GM19324 (cell line): ENCODE measurements at regions not wholly inside any gene's neighbourhood (a gene's known extent, or its start where the extent isn't known, plus 50 kb on each side); places are given as distances from the start of the nearest gene placed in this dataset.

Source experiments
- ATAC-seq: cut with Tn5 transposase; IDR thresholded peaks from one replicate; pipeline ENCODE4 v1.9.1; 2021; ENCODE audit warnings: mild to moderate bottlenecking, moderate library complexity; ENCODE audit not compliant: unreplicated experiment, low FRiP score

DNA sequence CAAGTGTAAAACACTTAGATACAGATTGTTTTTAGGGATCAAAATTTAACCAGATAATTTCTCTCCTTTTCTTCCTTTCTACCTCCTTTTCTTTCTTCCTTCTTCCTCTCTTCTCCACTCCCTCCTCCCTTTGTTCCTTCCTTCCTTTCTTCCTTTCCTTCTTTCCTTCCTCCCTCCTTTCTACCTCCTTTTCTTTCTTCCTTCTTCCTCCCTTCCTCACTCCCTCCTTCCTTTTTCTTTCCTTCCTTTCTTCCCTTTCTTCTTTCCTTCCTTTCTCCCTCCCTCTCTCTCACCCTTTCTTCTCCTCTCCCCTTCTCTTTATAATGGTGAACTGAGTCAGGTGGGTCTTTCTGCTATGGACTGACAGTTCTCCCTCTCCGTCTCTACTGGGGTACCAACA, 397.5 kb upstream of the CDH11 start:
- no peak for ATAC-seq

DNA sequence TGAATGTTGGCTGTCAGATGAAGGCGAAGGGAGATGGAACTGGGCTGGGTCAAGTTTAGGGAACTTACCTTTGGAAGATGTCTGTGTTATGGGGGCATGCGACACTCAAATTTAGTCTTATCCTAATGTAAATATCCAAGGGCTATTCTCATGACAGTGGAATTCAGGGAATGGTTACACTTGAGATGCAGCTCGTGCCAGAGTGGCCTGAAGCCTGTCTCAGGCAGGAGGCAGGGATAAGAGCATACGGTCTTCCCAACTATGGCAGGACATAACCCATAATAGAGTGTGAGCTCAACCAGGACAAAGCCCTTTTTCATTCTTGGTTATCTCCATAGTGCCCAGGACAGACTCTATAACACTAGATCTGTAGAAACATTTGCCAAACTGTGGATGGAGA, 393.3 kb upstream of the CDH11 start:
- ATAC-seq, result no peak

DNA sequence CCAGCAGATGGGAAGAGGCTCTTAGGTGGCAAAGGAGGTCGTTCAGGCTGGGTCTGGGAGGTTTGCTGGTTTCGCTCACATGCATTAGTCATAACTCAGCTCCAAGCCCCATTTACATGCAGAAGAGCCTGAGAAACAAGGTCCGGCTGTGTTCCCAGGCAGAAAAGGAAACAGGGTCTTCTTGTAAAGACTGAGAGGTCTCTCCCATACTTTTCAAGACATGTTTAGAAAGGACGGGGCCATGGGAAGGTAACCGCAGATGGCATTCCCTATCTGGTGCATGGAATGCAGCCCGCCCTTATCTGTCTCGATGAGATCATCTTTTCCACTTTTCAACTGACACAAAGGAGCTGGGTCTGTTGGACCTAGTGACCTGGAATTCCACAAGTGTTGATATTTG, 389.0 kb upstream of the CDH11 start:
- no peak for ATAC-seq

DNA sequence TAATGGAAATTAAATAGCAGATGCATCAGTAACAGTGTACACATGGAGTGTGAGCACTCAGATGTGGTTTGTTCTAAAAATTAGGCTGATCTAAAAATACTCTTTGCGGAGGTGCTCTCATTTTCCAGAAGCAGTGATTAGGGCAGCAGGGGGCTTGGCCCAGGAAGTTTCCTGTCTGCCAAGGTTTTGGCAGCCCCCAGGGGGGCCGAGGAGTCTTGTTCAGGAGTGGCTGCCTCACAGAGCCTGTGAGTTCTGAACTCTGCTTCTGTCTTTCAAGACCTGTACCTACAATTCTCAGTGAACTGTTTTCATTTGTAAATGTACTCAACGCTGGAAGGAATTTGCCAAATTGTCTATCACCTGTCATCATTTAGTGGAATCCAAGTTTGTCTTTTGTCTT, 388.4 kb upstream of the CDH11 start:
- no peak for ATAC-seq

DNA sequence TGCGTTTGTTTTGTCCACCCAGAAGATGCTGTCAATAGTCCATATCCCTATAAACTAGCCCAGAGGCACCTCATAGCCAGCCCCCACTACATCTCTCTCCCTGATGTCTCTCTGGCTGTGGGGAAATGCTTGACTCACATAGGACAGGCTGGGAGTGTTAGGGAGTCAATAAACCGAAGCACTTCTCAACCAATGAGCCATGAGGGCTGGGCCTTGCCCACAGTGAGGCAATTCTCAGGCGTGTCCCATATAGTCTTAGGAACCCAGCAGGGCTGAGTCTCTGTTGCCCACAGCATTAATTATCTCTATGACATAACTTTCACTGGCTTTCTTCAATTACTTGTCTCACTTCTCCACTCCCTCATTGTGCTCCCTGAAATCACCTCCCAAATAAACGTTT, 387.3 kb upstream of the CDH11 start:
- no peak for ATAC-seq

DNA sequence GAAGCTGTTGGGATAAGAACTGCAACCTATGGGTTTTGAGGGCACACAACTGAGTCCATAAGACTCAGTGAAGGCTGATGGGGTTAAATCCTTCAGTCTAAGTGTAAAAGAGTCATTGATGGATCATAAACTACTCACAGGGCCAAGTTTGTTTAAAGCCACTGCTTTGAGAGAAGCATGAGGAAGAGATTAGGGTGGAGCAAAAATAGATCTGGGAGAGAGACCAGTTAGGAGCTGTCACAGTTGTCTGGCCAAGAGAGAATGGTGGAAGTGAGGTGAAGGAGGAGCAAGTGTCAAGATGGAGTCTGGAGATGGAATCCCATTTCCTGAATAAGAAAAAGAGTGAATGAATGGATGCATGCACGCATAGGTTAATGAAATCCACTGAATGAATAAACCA, 379.1 kb upstream of the CDH11 start:
- ATAC-seq, result no peak

DNA sequence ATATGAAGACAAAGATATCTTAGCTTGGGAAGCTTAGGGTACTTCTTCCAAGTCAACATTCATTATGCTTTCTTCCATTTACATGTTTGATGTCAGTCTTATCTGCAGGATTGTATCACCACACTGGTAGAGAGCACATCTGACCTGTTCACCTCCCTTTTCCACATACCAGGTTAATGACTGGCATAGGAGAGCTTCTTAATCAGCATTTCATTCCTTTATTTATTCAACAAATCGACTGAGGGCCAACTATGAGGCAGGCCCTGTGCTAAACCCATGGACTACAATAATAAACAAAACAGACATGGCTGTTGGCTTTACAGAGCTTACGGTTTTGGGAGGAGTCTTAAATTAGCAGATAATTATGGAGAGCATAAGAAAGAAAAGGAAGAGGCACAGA, 378.1 kb upstream of the CDH11 start:
- ATAC-seq, result no peak

DNA sequence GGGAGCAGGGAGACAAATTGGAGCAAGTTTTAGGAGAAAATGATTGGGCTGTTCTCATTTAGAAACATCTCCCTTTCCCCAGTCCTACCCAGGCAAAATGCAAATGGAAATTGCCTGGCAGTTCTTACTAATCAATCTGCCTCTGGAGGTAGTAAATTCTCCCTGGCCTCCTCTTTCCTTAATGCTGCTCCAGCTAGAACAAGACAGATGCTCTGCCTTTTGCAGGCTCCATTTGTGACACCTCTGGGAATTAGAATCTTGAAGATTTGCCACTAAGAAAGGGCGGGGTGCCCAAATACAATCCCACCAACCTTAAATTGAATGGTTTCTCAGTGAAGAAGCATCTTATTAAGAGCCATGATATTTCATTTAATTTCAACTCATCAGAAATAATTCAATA, 377.7 kb upstream of the CDH11 start:
- no peak for ATAC-seq

DNA sequence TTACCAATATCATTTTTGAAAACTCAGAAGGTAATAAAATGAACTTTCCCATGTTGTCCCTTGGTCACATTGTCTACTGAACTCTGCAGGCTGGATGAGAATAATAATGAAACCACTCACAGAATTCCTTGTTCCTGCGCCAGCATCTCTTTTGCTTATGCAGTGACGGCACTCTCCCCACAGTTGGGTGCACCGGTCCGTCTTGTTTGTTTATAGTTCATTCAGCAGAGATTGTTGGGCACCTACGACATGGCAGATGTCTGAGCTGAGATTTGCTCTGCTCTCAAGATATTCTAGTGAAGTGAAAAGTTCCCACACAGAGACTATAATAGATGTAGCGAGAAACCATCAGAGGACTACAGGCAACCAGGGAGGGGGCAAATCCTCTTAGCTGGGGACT, 375.7 kb upstream of the CDH11 start:
- no peak for ATAC-seq

DNA sequence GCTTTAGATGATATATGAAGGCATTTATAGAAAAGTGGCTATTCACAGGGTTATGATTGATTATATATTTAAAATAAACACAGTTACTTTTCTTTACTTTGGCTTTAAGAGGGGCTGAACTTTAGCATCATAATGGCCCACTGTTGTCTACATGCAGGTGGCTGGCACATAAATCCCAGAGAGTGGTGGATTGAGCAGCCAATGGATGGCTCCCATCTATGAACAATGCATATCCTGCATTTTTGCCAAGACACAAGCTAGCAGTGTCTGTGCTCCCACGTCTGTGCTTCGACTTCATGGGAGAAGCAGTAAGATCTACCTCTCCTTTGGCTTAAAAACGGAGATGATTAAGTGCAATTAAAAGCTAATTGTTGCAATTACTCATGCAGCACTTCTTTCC, 373.2 kb upstream of the CDH11 start:
- ATAC-seq, result no peak

DNA sequence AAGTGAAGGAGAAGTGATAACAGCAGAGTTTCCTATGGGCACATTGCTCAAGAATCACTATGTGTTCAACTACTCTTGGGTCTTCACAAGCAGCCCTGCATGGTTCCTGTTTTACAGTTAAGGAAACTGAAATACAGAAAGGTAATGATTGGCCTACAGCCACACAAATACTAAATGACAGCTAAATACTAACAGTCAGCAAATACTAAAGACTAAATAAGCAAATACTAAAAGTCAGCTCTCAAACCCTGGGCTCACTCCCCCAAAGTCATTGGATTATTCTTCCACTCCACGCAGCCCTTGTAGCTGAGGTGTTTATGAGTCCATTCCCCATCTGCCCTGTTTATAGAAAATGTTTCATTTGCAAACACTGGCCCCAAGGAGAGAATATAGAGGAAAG, 372.7 kb upstream of the CDH11 start:
- no peak for ATAC-seq

DNA sequence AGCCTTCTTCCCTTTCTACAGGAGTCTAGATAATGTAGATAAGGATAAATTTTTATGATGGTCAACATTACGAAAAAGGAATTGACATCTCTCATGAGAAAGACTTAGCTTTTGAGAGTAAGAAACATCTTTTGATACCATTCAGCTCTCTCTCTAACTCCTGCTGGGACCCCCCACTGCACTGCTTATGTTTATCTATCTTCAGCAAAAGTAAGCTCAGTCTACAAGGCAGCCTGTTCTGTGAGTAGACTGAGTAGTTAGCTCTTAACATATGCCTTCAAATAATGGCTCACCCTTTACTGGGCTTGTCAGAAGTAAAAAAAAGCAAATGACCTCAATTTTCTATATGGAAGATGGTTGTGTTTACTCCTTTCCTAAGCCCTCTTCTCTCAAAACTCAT, 372.2 kb upstream of the CDH11 start:
- ATAC-seq, result no peak

DNA sequence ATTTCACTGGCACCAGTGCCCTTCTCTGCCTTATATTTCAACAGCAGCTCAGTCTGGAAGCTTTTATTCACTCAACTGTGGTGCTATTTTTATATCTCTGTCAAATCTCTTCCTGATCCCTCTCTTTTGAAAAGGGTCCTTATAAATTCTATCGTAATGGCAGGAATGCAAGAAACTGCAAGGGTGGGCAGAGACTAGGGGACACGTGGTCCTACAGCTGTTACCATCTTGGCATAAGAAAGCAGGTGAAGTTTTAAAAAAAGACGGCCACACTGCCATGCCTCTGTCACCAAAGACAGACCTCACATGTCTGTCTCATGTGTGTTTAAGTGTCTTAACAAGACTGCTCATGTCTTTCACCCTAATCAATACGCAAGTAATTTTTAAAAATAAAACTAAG, 368.4 kb upstream of the CDH11 start:
- no peak for ATAC-seq

DNA sequence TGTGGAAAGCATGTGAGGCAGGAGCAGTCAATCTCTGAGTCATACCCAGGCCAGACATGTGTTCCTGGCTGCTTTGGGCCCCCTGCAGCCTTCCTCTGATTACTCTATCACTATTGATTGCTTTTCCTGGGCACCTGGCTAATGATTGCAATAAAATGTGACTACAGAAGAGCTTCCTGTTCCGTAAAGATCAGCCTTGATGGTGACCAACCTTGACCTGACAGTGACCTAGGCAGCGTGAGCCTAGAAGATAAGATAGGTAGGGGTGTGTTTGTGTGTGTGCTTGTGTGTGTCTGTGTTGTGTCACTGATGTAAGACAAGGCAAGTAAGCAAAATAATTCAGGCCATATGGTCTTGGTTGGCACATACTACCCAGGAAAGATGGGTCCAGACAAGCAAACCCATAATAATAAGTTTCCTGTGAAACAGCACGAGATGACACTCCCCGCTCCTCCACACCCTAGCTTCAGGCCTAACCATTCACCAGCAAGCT, 367.7 kb upstream of the CDH11 start:
- no peak for ATAC-seq

DNA sequence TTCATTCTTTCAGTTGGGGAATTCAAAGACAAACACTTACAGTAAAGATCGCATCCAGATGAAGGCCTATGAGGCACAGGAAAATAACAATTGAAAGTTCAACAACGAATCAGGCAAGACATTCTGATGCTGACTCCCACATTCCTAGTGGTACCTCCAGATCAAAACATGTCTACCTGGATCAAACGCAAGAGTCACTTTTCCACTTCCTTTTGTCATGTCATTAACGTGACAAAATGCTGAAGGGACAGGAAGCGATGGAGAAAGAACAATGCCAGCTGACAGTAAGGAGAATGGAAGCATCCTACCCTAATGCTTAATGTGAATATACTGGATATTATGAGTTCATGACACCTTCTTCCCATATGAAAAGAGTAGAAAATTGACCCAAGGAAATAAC, 365.4 kb upstream of the CDH11 start:
- no peak for ATAC-seq

DNA sequence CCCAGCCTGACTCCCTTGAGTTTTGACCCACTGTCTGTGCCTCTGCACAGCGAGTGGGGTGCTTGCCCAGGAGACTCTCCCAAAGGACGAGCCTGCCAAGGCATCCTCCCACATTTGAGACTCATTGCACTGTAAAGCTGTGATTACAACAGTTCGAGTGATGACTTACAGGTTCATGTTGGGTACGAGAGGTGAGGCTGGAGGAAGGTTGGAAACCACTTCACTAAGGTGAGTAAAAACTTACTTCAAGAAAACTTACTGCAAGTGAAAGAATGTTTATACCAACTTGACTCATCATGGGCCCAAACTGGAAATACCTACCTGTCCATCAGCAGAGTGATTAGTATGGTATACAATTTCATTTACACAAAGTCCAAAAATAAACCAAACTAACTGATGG, 360.1 kb upstream of the CDH11 start:
- no peak for ATAC-seq

DNA sequence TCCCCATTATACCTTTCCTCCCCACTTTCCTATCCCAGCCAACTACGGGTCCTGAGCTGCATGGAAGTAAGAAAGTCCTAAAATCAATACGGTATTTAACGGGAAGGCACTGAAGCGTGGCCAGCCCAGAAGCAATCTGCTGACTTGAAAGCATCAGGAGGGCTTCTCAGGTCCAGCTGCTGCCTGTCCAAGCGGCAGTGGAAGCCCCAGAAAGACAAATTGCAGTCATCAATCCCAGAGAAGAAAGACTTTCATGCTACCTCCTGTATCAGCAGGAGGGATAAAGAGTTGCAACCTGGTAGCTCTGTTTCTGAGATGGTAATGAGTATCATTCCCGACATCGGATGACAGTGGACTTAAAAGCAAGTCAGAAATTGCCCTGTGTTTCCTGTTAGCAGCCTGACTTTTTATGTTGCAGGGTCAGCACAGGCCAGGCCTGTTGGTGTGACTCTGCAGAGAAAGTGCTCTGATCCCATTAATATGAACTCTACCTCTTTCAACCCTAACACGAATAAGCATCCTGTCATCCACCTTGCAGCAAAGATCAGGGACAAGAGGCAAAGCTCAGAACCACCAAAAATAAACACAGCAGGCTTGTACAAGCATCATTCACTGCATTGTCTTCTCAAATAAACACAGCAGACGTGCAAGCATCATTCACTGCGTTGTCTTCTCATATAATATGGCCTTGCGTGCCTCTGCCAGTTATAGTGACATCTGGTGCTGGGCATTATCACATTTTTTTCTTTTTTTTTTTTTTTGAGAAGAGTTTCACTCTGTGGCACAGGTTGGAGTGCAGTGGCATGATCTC, 358.6 kb upstream of the CDH11 start:
- no peak for ATAC-seq

DNA sequence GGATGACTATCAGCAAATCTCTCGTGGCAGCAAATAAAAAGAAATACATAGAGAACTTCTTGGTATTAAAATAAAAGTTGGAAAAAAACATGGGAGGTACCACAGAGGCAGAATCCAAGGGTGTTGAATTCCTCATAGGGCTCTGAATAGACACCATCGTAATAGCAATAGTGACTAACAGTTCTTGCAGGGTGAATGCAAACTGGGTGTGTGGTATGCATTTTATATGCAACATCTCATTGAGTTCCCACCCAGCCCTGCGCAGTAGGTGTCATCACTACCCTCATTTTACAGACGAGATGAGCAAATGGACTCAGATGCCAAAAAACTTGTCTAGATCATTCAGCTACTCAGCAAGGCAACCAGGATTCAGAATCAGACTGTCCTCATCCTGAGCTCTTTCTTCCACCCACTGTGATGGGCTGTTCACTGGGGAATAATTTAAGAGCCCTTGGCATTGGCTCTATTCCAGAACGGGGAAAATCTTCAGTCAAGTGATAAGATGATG, 354.6 kb upstream of the CDH11 start:
- ATAC-seq, result no peak

DNA sequence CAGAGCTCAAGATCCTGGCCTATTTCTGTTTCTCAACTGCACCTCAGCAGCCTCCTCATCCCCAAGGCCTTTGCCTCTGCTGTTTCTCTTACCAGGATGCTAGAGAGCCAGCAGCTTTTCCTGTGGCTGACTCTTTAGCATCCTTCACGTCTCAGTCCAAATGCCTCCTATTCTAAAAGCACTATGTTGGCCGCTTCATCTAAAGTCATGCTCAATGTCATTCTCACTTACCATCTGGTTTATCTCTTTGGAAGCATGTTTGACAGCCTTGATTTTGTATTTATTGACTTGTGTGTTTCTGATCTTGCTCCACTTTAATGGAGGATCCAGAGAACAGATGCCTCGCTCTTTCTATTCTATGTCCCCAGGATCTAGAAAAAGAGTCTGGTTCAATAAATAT, 351.8 kb upstream of the CDH11 start:
- ATAC-seq, result no peak

DNA sequence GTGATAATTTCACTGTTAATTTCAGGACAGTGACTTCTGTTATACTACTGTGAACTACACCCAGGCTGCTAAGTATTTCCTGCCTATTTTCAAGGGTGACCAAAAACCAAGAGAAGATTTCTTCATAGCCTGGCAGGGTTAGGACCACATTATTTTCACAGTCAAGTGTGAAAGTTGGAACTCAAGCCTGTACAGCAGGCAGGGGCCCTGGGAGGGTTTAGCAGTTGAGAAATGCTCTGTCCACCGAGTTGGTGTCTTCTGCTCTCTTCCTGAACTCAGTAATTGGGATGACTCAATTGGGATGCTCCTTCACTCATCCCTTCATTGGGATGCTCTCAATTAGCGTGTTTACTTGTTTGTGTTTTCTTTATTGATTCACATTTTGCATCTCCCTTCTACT, 347.3 kb upstream of the CDH11 start:
- ATAC-seq, result no peak

DNA sequence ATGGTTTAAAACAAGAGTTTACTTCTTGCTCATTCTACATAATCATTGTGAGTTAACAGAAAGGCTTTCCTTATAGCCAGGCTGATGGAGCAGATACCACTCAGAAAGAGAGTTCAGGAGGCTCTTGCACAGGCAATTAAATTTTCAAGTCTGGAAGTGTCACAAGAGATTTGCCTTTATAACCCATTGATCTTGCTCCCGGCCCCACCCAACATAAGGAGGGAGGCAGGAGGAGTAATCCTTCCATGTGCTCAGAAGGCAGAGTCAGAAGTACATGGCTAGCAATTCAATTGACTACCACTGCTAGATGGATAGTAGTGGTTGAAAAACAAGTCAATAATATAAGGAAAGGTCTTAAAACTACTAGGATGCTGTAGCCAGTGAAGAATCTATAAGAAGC, 346.3 kb upstream of the CDH11 start:
- ATAC-seq, result no peak

DNA sequence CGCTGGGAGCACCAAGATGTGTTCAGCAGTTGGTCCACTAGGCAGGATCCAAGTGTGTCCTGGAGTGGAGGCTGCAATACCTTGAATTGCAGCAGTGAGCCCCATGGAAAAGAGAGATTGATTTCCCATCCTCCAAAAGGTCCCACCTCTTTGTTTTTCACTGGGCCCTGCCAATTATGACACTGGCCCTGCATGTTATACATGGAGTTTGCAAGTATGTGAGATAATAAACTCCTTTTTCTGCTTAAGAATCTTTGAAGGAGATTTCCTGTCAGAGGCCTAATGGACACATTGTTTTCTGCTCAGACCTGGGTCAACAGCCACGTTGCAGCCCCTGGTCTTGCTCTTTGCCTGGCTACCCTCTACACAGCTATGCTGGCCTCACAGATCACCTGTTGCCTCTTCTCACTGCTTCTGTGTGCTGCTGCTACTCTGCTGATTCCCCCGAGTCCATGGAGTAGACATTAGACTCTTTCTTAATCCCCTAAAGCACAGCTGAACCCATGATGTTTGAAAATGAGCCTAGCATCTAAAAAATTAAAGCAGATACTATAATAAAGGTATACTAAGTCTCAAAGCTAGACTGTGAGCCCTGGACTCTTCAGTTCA, 341.9 kb upstream of the CDH11 start:
- no peak for ATAC-seq
